NCI-H82 treated with DMSO at 0.1 percent for 48 hours (cell line): ENCODE measurements at regions not wholly inside any gene's neighbourhood (a gene's known extent, or its start where the extent isn't known, plus 50 kb on each side); places are given as distances from the start of the nearest gene placed in this dataset.

Experiments used
- DNase-seq: peaks from one replicate; lab custom pipeline; 2025; ENCODE audit not compliant: unreplicated experiment; lab: John Stamatoyannopoulos, UW

- no peak for DNase-seq
Observed at GRCh38 chr20:7327810-7328209, 560.3 kb downstream of the BMP2 start.

- no peak for DNase-seq
Observed at GRCh38 chr20:7330850-7331249, 563.4 kb downstream of the BMP2 start.

- DNase-seq: no peak
Observed at GRCh38 chr20:7332169-7332568, 564.7 kb downstream of the BMP2 start.

GRCh38 chr20:7333841-7334240 is 566.4 kb downstream of the BMP2 start:
- DNase-seq: no peak

GRCh38 chr20:7346026-7346425 is 578.5 kb downstream of the BMP2 start:
- DNase-seq: no peak

GRCh38 chr20:7346562-7346961 is 579.1 kb downstream of the BMP2 start:
- no peak for DNase-seq

- DNase-seq: no peak
Observed at GRCh38 chr20:7347409-7347808, 579.9 kb downstream of the BMP2 start.

GRCh38 chr20:7348253-7348652 is 580.8 kb downstream of the BMP2 start:
- no peak for DNase-seq

- DNase-seq: no peak
Observed at GRCh38 chr20:7352165-7352564, 584.7 kb downstream of the BMP2 start.

GRCh38 chr20:7355051-7355450 is 585.2 kb downstream of the HAO1 start:
- no peak for DNase-seq

- no peak for DNase-seq
Observed at GRCh38 chr20:7358670-7359069, 581.6 kb downstream of the HAO1 start.

- no peak for DNase-seq
Observed at GRCh38 chr20:7359739-7360138, 580.5 kb downstream of the HAO1 start.

GRCh38 chr20:7361321-7361720 is 578.9 kb downstream of the HAO1 start:
- DNase-seq: no peak

GRCh38 chr20:7361931-7362330 is 578.3 kb downstream of the HAO1 start:
- no peak for DNase-seq

- DNase-seq: no peak
Observed at GRCh38 chr20:7362601-7363000, 577.7 kb downstream of the HAO1 start.

- DNase-seq: no peak
Observed at GRCh38 chr20:7366189-7366588, 574.1 kb downstream of the HAO1 start.

GRCh38 chr20:7371518-7372163 is 568.6 kb downstream of the HAO1 start:
- DNase-seq: no peak

GRCh38 chr20:7375905-7376304 is 564.4 kb downstream of the HAO1 start:
- no peak for DNase-seq

GRCh38 chr20:7378864-7379605 is 561.2 kb downstream of the HAO1 start:
- no peak for DNase-seq

GRCh38 chr20:7379621-7380220 is 560.5 kb downstream of the HAO1 start:
- DNase-seq: no peak

- DNase-seq: no peak
Observed at GRCh38 chr20:7383216-7383615, 557.0 kb downstream of the HAO1 start.

- DNase-seq: no peak
Observed at GRCh38 chr20:7387638-7388193, 552.5 kb downstream of the HAO1 start.
